GM19099 (cell line): ENCODE measurements at regions not wholly inside any gene's neighbourhood (a gene's known extent, or its start where the extent isn't known, plus 50 kb on each side); places are given as distances from the start of the nearest gene placed in this dataset.

ENCODE experiments used
- POLR2A ChIP-seq: IDR thresholded peaks from 3 replicates; pipeline ENCODE4 v1.6.1; 2011; ENCODE audit warnings: low read depth; ENCODE audit not compliant: insufficient read length; ENCODE audit errors: extremely low read depth

DNA sequence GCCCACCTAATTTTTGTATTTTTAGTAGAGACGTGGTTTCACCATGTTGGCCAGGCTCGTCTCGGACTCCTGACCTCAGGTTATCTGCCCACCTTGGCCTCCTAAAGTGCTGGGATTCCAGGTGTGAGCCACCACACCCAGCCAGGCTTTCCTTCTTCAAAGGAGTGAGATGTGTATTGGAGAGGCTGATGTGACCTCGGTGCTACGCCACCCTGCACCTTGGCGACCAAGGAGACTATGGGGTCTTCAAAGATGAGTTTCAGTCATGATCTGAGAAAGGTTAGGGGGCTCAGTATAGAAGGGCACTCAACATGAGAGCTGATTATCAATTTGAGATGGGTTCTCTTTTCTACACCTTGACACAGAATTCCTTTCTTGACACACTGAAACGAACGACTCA, 284.2 kb upstream of the WWC1 start:
- no peak for TF ChIP-seq POLR2A

DNA sequence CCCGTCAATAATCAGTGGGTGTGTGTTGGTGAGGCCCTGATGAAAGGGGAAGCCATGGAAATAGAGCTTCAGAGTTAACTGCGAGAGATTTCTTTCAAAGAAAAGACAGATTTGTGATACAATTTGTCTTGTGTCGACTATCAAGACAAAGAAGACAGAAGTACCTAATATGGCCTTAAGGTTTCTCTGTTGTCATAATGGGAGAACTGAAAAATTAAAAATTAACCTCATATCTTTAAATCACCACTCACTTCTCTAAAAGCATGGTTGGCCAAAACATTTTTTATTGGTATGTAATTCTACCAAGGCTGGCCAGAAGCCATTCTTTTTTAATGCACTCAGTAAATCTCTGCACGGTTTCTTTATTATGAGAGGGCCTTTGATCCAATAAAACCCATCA, 282.9 kb upstream of the WWC1 start:
- TF ChIP-seq POLR2A: no peak

DNA sequence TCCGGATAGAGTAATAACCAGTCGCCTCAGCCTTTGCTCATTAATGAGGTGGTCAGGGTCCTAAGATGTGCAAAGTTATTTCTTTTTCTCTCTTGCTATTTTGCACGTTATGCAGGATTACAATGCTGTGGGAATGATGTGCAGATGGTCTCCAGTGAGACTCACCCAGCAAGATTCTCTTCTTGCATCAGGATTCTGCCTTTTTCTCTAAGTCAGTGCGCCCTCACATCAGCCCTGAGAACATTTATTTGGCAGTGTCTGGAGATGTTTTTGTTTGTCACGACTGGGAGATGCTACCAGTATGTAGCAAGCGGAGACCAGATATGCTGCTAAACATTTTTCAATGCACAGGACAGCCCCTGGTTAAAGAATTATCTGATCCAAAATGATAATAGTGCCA, 280.3 kb upstream of the WWC1 start:
- TF ChIP-seq POLR2A: no peak

DNA sequence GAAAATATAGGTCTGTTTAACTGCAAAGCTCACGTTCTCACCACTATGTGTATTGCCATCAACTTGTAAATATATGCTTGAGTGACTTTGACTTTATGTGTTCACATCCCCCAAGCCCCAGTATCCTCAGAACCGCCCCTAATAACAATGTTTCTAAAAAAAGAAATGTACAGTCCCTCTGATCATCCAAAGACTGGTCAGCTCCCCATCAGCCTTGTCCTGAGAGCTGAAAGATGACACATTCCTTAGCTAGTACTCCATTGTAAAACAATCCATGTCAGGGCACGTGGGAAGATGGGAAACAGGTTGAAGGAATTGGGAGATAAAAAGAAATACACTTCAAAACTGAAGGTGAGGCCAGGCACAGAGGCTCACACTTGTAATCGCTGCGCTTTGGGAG, 279.4 kb upstream of the WWC1 start:
- no peak for TF ChIP-seq POLR2A

DNA sequence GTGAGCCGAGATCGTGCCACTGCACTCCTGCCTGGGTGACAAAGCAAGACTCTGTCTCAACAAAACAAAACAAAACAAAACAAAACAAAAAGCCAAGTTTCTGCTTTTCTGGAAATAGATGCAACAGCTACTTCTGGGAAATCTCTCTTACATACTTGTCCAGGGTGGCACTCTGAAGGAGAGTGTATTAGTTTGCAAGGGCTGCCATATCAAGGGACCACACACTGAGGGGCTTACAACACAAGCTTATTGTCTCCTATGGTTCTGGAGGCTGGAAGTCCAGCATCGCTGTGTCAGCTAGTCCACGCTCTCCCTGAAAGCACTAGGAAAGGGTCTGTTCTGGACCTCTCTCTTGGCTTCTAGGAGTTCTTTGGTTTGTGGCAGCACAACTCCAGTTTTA, 277.9 kb upstream of the WWC1 start:
- no peak for TF ChIP-seq POLR2A

DNA sequence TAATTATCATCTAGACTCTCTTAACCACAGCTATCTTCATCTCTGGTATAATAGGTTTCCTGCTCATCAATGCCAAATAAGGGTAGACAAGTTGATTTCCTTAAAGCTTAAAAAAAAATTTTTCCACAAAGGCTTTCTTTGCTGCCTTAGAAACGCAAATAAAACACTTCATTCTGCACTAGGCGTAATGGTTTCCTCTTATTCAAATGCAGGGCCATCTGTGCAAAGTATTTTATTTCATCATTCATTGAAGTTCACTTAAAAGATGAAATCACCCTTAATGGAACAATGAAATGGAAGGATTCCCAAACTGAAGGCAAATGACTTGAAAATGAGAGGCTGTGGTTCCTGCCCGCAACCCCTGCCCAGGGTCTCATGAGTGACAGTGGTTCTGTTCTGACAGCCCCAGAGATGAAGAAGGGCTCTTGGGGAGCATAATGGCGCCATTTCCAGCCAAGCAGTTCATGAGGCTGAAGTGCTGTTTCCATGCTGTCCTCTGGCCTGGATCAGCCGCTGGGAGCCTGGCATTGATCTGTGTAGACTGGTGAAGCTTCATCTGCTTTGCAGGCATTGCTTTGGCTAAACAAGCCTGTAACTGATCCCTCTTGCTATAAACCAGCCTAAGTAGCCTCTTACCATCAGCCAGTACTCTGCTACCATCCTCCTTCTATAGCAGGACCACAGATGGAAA, 276.9 kb upstream of the WWC1 start:
- TF ChIP-seq POLR2A: no peak

DNA sequence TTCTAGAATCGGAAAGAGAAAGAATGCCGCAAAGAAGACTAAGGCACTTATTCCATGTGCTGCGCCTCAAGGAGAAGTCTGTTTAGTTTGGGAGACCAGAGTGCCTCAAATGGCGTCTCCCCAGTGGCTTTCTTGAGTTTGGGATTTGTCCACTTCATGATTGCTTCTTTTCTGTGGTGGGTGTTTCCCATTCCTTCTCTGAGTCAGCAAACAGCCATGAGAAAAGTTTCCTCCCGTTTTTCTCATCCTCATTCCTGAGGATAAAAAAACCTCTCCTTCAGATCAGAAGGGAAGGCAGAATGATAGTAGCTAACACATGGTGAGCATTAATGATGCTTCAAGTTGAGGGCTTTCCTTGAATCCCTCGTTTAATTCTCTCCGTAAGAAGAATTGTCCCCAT, 275.9 kb upstream of the WWC1 start:
- TF ChIP-seq POLR2A: no peak

DNA sequence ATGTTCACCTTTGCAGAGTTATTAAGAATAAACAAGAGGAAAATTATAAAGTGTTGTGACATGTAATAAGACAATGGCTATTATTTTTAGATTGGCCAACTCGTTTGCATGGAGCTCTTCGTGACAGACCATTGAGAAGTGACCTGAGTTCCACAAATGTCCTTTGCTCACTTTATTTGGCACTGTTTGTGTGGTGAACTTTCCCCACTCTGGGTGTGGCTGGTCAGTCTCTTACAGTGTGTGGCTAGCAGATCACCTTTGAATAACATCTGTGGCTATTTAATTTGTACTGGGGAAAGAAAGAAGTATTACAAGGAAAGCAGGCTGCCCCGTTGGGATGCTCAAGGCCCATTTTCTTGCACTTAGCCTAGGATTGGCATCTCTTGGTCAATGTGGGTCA, 274.1 kb upstream of the WWC1 start:
- no peak for TF ChIP-seq POLR2A

DNA sequence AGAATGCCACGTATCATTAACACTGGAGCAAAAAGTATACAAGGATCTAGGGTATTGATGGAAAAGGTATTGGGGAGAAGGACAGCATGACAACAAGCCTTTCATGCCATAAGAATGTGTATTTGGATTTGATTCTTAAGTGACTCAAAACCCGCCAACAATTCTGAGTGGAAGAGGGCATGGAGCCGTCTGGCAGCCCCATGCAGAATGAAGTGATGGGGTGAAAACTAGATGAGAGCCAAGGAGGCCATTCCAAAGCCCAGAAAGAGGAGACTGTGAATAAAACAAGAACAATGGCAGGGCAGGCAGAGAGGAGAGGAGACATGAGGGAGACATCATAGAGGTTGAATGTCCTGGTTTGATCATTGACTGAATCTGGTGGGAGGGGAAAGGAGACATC, 272.3 kb upstream of the WWC1 start:
- TF ChIP-seq POLR2A: no peak

DNA sequence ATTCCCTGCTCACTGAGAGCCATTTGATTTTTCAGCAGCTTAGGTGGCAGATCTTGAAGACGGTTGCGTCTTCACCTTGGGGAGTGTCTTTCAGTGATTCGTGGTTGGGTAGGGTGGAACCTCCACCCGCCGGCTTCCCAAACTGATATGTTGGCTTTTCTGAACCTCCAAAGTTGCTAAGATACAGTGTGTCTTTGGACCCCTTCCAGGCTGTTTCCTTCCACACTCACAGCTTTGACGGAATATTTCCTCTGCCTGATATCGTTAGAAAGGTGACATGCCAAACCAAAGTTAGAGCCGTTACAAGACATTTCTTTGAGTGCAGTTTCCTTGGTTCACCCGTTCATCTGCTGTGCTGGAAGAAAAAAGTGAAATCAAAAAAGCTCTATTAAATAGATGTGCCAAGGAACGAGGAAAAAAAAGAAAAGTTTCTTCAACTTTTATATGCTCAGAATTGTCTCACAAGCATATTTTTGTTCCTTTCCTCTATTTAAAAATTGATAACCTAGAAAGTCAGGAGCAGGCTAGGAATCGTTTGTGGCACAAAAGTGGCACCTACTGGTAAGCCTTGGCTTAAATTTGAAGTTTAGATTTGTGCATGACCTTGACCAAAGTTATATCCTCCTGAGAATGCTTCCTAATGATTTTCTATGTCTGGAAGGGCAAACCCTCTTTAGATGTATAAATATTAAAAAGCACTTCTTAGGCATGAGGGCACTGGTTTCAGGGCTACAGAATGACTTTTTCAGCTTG, 270.7 kb upstream of the WWC1 start:
- no peak for TF ChIP-seq POLR2A

DNA sequence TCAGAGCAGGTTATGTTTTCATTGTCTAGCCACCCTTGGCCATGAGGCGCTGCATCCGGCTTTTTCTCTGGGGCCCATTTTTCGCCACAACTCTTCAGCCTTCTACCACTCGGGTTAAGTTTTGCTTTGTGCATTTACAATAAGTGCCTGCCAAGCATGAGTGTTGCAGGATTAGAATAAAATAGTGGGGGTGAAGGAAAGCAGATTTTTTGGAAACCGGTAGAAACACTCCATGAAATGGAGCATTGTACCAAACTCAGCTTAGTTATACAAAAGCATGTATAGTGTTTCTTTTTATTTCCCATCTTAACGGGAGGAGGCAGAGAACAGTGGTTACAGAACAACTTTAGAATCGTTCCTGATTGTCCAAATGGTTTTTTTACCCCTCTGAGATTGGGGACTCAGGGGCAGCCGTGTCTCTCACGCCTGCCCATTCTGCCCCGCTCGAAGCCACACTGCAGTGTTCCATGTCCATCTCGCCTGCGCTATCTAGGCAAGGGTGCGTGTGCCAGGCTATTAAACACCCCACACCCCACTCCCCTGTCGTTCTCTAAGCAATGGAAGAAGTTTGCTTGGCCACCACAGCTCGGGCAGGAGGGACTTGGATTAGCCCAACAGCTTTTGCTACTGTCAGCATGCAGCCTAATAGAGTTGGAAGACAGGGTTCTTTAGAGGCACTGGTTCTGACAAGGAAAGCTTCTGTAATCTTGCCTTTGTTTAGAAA, 268.8 kb upstream of the WWC1 start:
- TF ChIP-seq POLR2A: no peak

DNA sequence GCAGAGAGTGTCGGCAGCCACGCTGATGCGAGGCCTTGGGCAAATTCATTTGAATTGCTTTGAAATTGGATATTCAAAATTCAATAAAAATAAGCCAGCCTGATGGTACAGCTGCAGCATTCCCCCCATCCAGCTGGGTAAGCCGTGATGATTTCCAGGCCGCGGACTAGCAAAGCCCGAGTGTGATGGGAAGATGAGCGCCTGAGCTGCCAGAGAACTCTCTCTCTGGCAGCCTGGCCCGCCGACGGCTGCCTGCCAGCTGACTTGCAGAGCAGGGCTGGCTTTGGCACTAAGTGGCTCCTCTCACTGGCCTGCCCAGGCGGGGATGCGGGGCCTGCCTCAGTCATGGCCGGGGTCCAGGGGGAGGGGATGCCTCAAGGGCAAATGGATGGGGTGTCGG, 268.3 kb upstream of the WWC1 start:
- no peak for TF ChIP-seq POLR2A

DNA sequence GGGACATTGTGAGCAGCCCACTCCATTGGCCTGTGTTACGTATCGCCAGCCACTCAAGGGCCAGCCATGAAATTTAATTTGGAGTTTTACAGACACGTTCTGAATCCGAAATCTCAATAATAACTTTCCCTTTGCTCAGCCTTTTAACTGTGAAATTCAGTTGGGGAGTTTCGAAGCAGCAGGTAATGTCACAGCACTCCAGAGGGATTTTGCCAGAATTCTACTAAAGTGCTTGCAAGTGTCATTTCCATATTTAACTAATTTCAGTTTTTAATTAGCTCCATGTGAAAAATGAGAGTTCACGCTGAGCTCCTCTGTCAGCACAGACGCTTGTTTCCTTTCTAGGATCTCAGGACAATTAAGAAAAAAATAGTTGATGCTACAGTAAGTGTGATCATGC, 267.1 kb upstream of the WWC1 start:
- TF ChIP-seq POLR2A: no peak

DNA sequence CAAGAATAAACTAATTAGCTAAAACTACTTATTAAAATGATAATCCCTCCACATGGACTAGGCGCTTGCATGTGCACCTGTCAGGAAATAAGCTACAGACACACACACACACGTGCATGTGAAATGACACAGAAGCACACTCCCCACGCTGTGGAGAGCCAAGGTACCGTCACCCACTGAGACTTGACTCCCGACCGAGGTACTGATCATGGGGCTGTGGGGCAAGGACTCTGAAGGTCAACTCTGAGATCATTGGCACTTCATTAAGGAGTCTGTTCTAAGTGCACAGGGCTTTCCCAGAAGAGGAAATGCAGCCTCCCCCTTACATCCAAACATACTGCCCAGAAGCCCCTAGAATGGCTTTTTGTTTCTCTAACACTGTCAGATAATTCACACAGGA, 264.4 kb upstream of the WWC1 start:
- TF ChIP-seq POLR2A: no peak

DNA sequence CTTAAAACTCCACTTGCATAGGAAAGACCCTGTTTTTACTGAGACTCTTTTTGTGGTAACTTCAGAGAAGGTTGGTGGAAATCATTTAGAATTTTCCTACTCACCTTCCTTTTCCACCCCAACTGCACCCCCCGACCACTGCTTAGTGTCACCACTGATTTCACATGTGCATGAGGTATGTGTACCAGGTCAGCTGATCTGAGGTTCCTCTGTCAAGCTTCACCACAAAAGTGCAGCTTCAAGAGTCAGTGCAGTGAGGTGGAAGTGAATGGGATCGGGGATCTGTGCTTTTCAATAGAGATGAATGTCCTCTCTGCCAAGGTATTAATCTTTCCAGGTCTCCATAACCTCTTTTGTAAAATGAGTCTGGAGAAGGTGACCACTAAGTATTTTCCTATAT, 260.5 kb upstream of the WWC1 start:
- TF ChIP-seq POLR2A: no peak

DNA sequence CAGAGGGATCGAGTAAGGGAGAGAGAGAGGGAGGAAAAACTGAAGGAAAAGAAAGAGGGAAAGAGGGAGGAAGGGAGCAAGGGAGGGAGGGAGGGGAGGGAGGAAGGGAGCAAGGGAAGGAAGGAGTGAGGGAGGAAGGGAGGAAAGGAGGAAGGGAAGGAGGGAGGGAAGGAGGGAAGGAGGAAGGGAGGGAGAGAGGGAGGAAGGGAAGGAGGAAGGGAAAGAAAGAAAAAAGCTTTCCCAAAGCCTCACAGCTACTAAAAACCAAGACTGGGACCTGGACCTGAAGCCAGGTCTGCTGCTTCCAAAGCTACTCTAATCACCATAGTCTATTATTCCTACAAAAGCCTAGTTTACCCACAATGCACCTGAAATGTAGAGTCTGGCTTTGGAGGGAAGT, 259.8 kb upstream of the WWC1 start:
- TF ChIP-seq POLR2A: no peak

DNA sequence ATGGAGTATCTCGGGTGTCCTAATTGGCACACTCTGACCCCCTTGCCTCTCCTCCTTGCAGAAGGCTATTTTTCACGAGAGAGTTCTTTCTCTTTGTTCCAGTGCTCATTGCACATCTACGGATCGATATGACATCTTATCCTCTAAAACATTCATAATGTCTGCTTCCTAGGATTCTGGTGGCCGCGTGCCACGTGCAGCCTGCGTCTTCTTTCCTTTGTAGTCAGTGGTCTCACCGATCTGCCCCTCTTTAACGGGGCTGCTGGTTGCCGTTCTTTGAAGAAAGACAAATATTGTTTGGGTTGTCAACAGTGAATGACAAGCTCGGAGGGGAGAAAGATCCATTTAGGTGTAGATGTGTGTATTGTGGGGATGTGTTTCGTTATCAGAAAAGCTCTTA, 252.4 kb upstream of the WWC1 start:
- TF ChIP-seq POLR2A: no peak
